SIG-M5 (cell line): ENCODE measurements at regions not wholly inside any gene's neighbourhood (a gene's known extent, or its start where the extent isn't known, plus 50 kb on each side); places are given as distances from the start of the nearest gene placed in this dataset.

Source experiments
- DNase-seq: peaks from one replicate; lab custom pipeline; 2025; lab: John Stamatoyannopoulos, UW

- DNase-seq: no peak
Measured at GRCh38 chr14:71675900-71676287, 256.3 kb upstream of the RGS6 start.

- no peak for DNase-seq
Measured at GRCh38 chr14:71680736-71681387, 251.4 kb upstream of the RGS6 start.

- no peak for DNase-seq
Measured at GRCh38 chr14:71682337-71682736, 249.9 kb upstream of the RGS6 start.

- DNase-seq: no peak
Measured at GRCh38 chr14:71684323-71684722, 247.9 kb upstream of the RGS6 start.

- no peak for DNase-seq
Measured at GRCh38 chr14:71686677-71687076, 245.6 kb upstream of the RGS6 start.

- no peak for DNase-seq
Measured at GRCh38 chr14:71687166-71687831, 244.9 kb upstream of the RGS6 start.

GRCh38 chr14:71688576-71688975, 243.7 kb upstream of the RGS6 start:
- no peak for DNase-seq

- no peak for DNase-seq
Measured at GRCh38 chr14:71690478-71690877, 241.8 kb upstream of the RGS6 start.

- DNase-seq: no peak
Measured at GRCh38 chr14:71692496-71692895, 239.7 kb upstream of the RGS6 start.

- DNase-seq: no peak
Measured at GRCh38 chr14:71693381-71693780, 238.8 kb upstream of the RGS6 start.

- DNase-seq: no peak
Measured at GRCh38 chr14:71694591-71695530, 237.4 kb upstream of the RGS6 start.

GRCh38 chr14:71695611-71696350, 236.4 kb upstream of the RGS6 start:
- no peak for DNase-seq

- no peak for DNase-seq
Measured at GRCh38 chr14:71698027-71698426, 234.2 kb upstream of the RGS6 start.

GRCh38 chr14:71698673-71699072, 233.6 kb upstream of the RGS6 start:
- DNase-seq: no peak

GRCh38 chr14:71701990-71702389, 230.2 kb upstream of the RGS6 start:
- DNase-seq: no peak

- no peak for DNase-seq
Measured at GRCh38 chr14:71702786-71703185, 229.4 kb upstream of the RGS6 start.

- no peak for DNase-seq
Measured at GRCh38 chr14:71703477-71703876, 228.8 kb upstream of the RGS6 start.

- DNase-seq: no peak
Measured at GRCh38 chr14:71704210-71704609, 228.0 kb upstream of the RGS6 start.

- no peak for DNase-seq
Measured at GRCh38 chr14:71705460-71705859, 226.8 kb upstream of the RGS6 start.

- DNase-seq: no peak
Measured at GRCh38 chr14:71709076-71709475, 223.2 kb upstream of the RGS6 start.

GRCh38 chr14:71709987-71710386, 222.2 kb upstream of the RGS6 start:
- DNase-seq: no peak

GRCh38 chr14:71711125-71711524, 221.1 kb upstream of the RGS6 start:
- no peak for DNase-seq
